ENCODE measurements at regions not wholly inside any gene's neighbourhood (a gene's known extent, or its start where the extent isn't known, plus 50 kb on each side); places are given as distances from the start of the nearest gene placed in this dataset.

- no peak for DNase-seq
- no peak for ATAC-seq (ENCODE audit: poor library complexity)
- intact Hi-C loops (cut with DNase I): no loop called here
These were observed 119.0 kb upstream of the DPT start for GRCh38 chr1:168848051-168848450.

- intact Hi-C loops (cut with DNase I): no loop called here
- DNase-seq: no peak
- no peak for ATAC-seq (ENCODE audit: poor library complexity)
These were observed 132.5 kb upstream of the DPT start for GRCh38 chr1:168861421-168862004.

GRCh38 chr1:168863772-168864171, 134.8 kb upstream of the DPT start:
- intact Hi-C loops (cut with DNase I): no loop called here
- DNase-seq (no peak), ATAC-seq (ENCODE audit: poor library complexity) (peak; percentile 84)

- intact Hi-C loops (cut with DNase I): no loop called here
- ATAC-seq (ENCODE audit: poor library complexity): peak; percentile 26
- no peak for DNase-seq
These were observed 135.3 kb upstream of the DPT start for GRCh38 chr1:168864266-168864665.

GRCh38 chr1:168865850-168866620, 137.0 kb upstream of the DPT start:
- intact Hi-C loops (cut with DNase I): no loop called here
- ATAC-seq (ENCODE audit: poor library complexity) (no peak), DNase-seq (no peak)

GRCh38 chr1:168867941-168868634, 139.1 kb upstream of the DPT start:
- intact Hi-C loops (cut with DNase I): no loop called here
- DNase-seq: no peak
- ATAC-seq (ENCODE audit: poor library complexity): no peak

GRCh38 chr1:168871531-168871930, 142.5 kb upstream of the DPT start:
- no peak for DNase-seq
- ATAC-seq (ENCODE audit: poor library complexity): no peak
- intact Hi-C loops (cut with DNase I): no loop called here

- no peak for ATAC-seq (ENCODE audit: poor library complexity)
- intact Hi-C loops (cut with DNase I): no loop called here
- no peak for DNase-seq
These were observed 146.8 kb upstream of the DPT start for GRCh38 chr1:168875831-168876230.

GRCh38 chr1:168876830-168877229, 147.8 kb upstream of the DPT start:
- DNase-seq: no peak
- no peak for ATAC-seq (ENCODE audit: poor library complexity)
- intact Hi-C loops (cut with DNase I): no loop called here

- ATAC-seq (ENCODE audit: poor library complexity): peak; percentile 80
- intact Hi-C loops (cut with DNase I): no loop called here
- peak; percentile 42 for DNase-seq
These were observed 151.1 kb upstream of the DPT start for GRCh38 chr1:168879896-168880734.

GRCh38 chr1:168881656-168882260, 152.8 kb upstream of the DPT start:
- no peak for DNase-seq
- no peak for ATAC-seq (ENCODE audit: poor library complexity)
- intact Hi-C loops (cut with DNase I): no loop called here

GRCh38 chr1:168887381-168887780, 158.4 kb upstream of the DPT start:
- no peak for DNase-seq
- intact Hi-C loops (cut with DNase I): no loop called here

GRCh38 chr1:168888418-168888817, 159.4 kb upstream of the DPT start:
- intact Hi-C loops (cut with DNase I): no loop called here
- no peak for DNase-seq
- ATAC-seq (ENCODE audit: poor library complexity): no peak

More at GRCh38 chr1:168887381-168887780, 158.4 kb upstream of the DPT start:
- ATAC-seq (ENCODE audit: poor library complexity): no peak

GRCh38 chr1:168892931-168893330, 163.9 kb upstream of the DPT start:
- DNase-seq (no peak), ATAC-seq (ENCODE audit: poor library complexity) (peak; percentile 75)
- intact Hi-C loops (cut with DNase I): no loop called here

GRCh38 chr1:168893359-168893801, 164.4 kb upstream of the DPT start:
- peak; percentile 62 for DNase-seq
- intact Hi-C loops (cut with DNase I): no loop called here

GRCh38 chr1:168894397-168894903, 165.4 kb upstream of the DPT start:
- DNase-seq (no peak), ATAC-seq (ENCODE audit: poor library complexity) (no peak)
- intact Hi-C loops (cut with DNase I): no loop called here

More at GRCh38 chr1:168893359-168893801, 164.4 kb upstream of the DPT start:
- ATAC-seq (ENCODE audit: poor library complexity): peak; percentile 95

GRCh38 chr1:168897249-168897648, 168.2 kb upstream of the DPT start:
- ATAC-seq (ENCODE audit: poor library complexity) (no peak), DNase-seq (no peak)
- intact Hi-C loops (cut with DNase I): no loop called here

- intact Hi-C loops (cut with DNase I): no loop called here
- no peak for DNase-seq
- no peak for ATAC-seq (ENCODE audit: poor library complexity)
These were observed 174.3 kb upstream of the DPT start for GRCh38 chr1:168903237-168903830.
